Esophagus squamous epithelium (tissue), 4 donors: ENCODE measurements at regions not wholly inside any gene's neighbourhood (a gene's known extent, or its start where the extent isn't known, plus 50 kb on each side); places are given as distances from the start of the nearest gene placed in this dataset.

Source experiments
- POLR2A ChIP-seq, 4 donors: fragments of 450-650 bp; IDR thresholded peaks; one replicate each; pipeline ENCODE4 v1.6.1; 2017; ENCODE audit warnings: antibody characterized with exemption in 4 of 4, mild to moderate bottlenecking in 4 of 4, moderate library complexity in 3 of 4
- TF ChIP-seq, protein P1 (sequence below), 6 experiments: fragments of 450-650 bp in 4 of 6; fragments of 200-600 bp in 2 of 6; sonication (generic) in 2 of 6; IDR thresholded peaks; one replicate each; pipeline ENCODE4 v1.5.1; 2016 to 2019; ENCODE audit warnings: antibody characterized with exemption in 6 of 6, mild to moderate bottlenecking in 4 of 6, moderate library complexity in 4 of 6

DNA sequence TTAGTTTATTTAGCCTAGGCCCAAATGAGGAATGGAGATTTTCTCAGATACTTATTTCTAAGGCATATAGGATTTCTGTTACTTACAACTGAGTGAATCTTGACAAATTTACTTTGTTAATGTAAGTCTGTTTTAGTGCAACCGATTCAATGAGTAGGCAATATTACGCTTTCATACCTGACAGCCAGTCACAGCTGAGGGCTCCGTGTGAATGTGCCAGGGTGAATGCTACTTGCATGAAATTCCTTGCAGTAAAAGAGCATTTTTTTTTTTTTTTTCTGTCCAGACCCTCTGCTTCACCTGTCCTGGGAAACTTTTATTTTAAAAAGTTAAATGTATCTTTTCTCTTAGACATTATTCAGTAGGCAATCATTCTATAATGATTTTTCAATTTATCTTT is 1100.0 kb downstream of the FAT4 start:
- TF ChIP-seq, protein P1, sequence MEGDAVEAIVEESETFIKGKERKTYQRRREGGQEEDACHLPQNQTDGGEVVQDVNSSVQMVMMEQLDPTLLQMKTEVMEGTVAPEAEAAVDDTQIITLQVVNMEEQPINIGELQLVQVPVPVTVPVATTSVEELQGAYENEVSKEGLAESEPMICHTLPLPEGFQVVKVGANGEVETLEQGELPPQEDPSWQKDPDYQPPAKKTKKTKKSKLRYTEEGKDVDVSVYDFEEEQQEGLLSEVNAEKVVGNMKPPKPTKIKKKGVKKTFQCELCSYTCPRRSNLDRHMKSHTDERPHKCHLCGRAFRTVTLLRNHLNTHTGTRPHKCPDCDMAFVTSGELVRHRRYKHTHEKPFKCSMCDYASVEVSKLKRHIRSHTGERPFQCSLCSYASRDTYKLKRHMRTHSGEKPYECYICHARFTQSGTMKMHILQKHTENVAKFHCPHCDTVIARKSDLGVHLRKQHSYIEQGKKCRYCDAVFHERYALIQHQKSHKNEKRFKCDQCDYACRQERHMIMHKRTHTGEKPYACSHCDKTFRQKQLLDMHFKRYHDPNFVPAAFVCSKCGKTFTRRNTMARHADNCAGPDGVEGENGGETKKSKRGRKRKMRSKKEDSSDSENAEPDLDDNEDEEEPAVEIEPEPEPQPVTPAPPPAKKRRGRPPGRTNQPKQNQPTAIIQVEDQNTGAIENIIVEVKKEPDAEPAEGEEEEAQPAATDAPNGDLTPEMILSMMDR (IDR thresholded peaks at IDR 0.05) = no peak
- TF ChIP-seq POLR2A (IDR thresholded peaks at IDR 0.05) = no peak
